Coronary artery (tissue), 2 donors: ENCODE measurements at regions not wholly inside any gene's neighbourhood (a gene's known extent, or its start where the extent isn't known, plus 50 kb on each side); places are given as distances from the start of the nearest gene placed in this dataset.
A peak's percentile ranks its signal among the peaks of the same experiment; 100 is the strongest.

Experiments
- DNase-seq: peaks from one replicate; pipeline ENCODE4 v3.0.0-alpha.2; 2017; ENCODE audit warnings: low spot score
- H3K27ac ChIP-seq, 2 donors: fragments of 200-600 bp; sonication (generic); one replicate each; pipeline ENCODE4 v1.5.1; 2016 to 2019
- H3K4me3 ChIP-seq: fragments of 200-600 bp; sonication (generic); 2 replicates; pipeline ENCODE4 v1.5.1; 2016; ENCODE audit warnings: mild to moderate bottlenecking, moderate library complexity
- TF ChIP-seq, protein P1 (sequence below): fragments of 200-600 bp; sonication (generic); IDR thresholded peaks from one replicate; pipeline ENCODE4 v1.5.1; 2019; ENCODE audit warnings: antibody characterized with exemption

DNA sequence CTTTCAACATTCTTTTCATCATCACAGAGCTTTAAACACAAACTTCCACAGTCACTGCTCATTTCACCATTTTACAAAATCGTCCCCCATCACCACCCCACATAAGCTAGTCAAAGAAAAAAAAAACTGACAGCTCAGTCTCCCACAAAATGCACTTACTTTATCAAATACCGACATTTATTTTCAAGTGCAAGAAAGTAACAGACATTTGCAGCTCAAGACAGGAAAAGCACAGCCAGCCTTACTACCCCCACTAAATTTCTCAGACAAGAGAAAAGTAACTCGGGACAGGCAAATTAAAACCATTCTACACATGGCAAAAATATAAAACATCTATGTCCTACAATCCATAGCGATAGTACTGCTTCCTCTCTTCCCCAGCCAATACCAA lies 402.4 kb downstream of the SHQ1 start:
- TF ChIP-seq, protein P1, sequence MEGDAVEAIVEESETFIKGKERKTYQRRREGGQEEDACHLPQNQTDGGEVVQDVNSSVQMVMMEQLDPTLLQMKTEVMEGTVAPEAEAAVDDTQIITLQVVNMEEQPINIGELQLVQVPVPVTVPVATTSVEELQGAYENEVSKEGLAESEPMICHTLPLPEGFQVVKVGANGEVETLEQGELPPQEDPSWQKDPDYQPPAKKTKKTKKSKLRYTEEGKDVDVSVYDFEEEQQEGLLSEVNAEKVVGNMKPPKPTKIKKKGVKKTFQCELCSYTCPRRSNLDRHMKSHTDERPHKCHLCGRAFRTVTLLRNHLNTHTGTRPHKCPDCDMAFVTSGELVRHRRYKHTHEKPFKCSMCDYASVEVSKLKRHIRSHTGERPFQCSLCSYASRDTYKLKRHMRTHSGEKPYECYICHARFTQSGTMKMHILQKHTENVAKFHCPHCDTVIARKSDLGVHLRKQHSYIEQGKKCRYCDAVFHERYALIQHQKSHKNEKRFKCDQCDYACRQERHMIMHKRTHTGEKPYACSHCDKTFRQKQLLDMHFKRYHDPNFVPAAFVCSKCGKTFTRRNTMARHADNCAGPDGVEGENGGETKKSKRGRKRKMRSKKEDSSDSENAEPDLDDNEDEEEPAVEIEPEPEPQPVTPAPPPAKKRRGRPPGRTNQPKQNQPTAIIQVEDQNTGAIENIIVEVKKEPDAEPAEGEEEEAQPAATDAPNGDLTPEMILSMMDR: no peak
- no peak overlapping the region for H3K27ac ChIP-seq
- no peak for DNase-seq

DNA sequence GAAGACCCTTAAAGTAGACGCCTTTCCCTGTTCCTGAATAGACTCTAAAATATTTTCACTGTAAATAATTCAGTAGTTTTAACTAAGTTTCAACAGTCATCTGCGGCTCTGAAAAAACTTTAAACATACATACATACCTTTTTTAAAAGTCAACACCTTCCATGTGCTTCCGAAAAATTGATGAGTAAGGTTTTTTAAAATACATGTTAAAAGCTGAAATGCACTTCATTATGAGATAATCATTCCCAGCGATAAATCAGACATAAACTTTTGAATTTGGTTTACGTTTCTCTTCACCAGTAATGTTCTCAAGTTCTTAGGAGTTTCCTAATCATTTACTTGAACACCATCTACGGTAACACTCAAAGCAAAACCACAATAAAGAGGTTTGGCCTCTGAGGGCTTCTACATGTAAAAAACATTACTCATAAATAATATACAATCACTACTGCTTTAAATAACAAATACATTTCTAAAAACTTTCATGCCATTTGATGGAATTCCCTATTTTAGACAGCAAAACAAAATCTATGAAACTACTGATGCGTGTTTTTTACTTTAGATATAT lies 403.5 kb downstream of the SHQ1 start:
- no peak overlapping the region for H3K27ac ChIP-seq
- DNase-seq: no peak
- TF ChIP-seq, protein P1: no peak
- H3K4me3 ChIP-seq: peak overlapping the region; percentile 92

More for the DNA sequence above, 402.4 kb downstream of the SHQ1 start:
- H3K4me3 ChIP-seq: peak overlapping the region; percentile 92

DNA sequence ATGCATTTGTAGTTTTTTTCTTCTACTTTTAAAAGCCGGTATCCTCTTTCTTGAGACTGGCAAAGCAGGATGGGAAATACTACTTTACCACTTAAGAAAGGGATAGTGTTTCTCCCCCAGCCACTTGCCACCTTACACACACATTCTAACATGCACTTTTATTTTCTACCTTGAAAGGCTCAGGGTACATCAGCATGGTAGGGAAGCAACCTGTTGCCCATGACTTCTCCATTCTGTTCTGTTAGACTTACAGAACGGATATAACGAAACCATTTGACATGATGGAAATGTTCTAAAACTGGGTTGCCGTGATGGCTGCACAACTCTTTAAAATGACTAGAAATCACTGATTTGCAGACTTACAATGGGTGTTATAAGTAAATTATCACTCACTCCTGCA lies 405.5 kb downstream of the SHQ1 start:
- TF ChIP-seq, protein P1: no peak
- Histone ChIP-seq H3K27ac (no peak overlapping the region), H3K4me3 (no peak overlapping the region)
- no peak for DNase-seq

DNA sequence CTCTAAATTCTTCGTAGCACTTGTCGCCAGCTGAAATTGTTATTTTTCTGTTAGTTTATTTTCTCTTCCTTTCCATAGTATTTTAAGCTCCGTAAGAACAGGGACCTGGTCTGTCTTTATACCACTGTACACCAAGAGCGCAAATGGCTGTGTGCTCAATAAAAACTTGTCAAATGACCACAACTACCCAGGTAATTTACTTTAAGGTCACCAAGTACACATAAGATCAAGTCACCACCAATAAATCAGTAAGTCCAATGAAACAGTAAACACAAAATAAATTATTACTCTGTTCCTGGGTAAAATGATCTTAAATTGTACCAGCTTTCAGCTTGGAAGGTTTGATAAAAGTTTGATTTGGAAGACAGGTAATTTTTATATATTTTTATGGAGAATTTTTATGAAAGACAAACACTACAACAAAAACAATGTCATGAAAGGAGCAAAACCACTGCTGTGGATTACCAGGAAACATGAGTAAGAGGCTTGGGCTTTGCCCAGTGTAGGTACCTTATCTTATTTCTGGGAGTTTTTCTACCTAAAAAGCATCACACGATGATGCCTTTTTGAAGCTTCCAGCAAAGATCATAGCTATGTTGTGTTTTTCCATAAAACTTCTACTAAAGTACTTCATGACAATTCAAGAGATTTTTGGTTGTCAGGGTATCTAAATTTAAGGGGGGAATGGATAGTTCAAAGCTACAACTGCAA lies 406.8 kb downstream of the SHQ1 start:
- TF ChIP-seq, protein P1: no peak
- Histone ChIP-seq H3K4me3 (no peak overlapping the region), H3K27ac (no peak overlapping the region)
- no peak for DNase-seq

DNA sequence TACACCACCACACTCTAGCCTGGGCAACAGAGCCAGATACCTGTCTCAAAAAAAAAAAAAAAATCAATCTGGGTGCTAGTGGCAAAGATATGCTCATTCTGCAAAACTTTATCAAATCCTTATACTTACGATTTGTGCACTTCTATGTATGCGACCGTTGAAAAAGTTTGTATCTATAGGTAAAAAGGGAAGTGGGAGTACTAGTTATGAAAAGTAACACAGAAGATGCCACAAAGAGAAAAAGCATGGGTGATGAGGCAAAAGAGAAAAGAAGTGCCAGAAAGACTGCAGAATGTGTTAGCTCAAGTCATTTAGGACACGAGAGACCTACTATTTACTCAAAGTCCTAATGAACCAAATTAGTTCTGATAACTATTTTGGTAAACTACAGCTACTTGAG lies 407.8 kb downstream of the SHQ1 start:
- TF ChIP-seq, protein P1: no peak
- Histone ChIP-seq H3K4me3 (no peak overlapping the region), H3K27ac (no peak overlapping the region)
- DNase-seq: no peak

DNA sequence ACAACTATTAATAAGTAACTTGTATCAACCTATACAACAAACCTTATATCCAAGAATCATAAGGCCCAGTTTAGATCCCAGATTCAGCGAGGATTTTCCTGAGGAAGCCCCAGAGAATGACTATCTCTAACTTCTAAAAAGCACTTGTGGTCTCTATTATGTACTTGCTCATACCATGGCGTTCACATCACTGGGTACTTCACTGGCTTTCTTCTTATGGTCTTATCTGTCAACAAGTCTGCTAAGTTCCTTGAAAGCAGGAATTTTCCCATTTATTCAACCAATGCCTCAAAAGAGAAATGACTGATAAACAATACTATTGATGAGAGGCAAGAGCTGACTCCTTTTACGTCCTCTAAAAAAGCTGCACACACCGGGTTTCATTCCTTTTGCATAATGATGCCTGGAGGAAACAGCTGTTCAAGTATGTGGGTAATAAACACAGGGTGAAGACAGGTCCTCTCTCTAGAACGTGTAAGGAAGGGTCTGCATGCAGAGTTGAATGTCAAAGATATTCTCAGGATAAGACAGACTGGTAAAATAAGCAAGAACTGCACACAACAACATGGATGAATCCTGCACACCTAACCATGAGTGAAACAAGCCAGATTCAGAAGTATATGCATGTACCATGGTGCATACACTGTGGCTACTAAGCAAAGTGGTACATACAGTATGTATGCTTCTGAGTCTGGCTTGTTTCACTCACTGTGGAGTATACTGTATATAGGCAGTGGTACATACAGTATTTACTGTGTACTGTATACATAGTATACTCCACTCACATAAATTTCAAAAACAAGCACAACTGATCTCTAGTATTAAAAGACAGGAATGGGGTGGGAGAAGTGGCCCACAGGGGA lies 408.7 kb downstream of the SHQ1 start:
- no peak for DNase-seq
- Histone ChIP-seq H3K27ac (no peak overlapping the region), H3K4me3 (no peak overlapping the region)
- TF ChIP-seq, protein P1: no peak
